ENCODE measurements at regions not wholly inside any gene's neighbourhood (a gene's known extent, or its start where the extent isn't known, plus 50 kb on each side); places are given as distances from the start of the nearest gene placed in this dataset.

- no peak for TF ChIP-seq CTCF (IDR thresholded peaks at IDR 0.05; ENCODE audit: poor library complexity, severe bottlenecking)
- TF ChIP-seq EZH2 (IDR thresholded peaks at IDR 0.05; ENCODE audit: borderline replicate concordance, insufficient read depth, low read length, poor library complexity, severe bottlenecking): no peak
- TF ChIP-seq POLR2AphosphoS5 (IDR thresholded peaks at IDR 0.05): no peak
Measured at GRCh38 chrX:63551856-63552255, 200.7 kb upstream of the SPIN4 start.
